Mesenteric fat pad (tissue), 1 donor: ENCODE measurements at regions not wholly inside any gene's neighbourhood (a gene's known extent, or its start where the extent isn't known, plus 50 kb on each side); places are given as distances from the start of the nearest gene placed in this dataset.
"Not testable (repeated sequence)": the region's sequence is repeated elsewhere in the genome, so short reads cannot be mapped to it uniquely, and the experiment has no call there.

Source experiments
- DNase-seq: peaks from one replicate; pipeline ENCODE4 v3.0.0-alpha.2; 2020; ENCODE audit warnings: low spot score
- donor health status: DM: yes; HTN: yes; CAD: no.

DNA sequence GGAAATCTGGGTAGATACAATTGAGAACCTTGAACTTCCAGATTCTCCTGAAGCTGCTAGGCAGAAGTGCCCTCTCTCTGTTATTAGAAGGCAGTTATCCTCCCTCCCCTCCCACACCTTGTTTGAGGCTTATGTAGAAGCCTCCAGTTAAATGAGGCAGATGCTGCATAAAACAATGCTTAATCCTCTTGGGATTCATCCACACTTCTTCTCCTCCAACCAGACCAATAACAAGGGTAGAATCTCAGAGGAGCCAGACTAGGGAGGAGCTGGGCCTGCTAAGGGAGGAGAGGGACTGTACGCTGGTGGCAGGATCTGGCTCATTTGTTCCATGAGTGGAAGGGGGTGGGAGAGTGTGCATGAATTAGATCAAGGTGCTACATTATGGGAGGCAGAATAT, 88.3 kb upstream of the PRR23C start:
- no peak for DNase-seq

DNA sequence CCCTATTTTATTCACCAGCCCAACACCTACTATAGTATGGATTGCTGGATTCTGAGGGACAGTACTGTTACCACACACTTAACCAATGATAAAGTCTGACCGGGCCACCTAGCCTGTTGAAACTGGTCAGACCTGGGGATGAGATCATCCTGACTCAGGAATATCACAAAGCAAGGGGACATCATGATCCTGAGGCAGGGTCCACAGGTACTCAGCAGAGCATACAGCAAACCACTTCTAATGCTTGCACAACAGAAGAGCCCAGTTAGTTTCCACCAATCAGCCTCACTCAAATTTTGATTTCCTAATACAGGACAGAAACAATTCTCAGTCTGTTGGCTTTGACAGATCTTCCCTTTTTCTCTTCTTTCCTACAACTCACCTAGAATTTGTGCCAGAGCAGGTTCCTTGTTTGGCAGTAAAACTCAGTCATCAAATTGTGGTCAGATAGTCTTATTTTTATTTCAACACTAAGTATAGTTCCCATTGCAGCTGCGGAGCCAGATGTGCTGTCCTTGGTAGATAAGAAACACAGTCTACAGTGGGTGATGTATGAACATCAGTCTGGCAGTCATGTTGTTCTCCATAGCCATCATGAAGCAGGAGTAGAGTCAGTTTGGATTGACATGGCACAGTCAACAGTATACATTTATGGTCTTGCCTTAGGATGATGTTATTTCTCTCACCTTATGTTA, 90.1 kb upstream of the PRR23C start:
- no peak for DNase-seq

DNA sequence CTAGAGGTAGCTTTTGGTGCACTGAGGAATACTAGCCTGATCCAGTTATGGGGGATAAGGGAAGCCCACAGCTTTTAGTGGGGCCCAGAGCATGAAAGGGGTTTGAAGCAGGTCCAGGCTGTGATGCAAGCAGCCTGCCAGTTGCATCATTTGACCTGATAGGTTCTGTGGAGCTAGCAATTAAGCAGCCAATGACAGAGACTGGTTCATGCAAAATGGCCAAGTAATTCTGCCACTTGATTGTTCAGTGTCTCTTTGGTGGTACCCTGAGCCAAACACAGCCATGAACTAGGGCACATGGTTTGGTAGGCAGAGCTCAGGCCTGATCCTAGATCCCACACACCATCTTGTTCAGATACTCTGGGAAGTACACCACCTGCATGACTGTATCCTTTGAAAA, 91.0 kb upstream of the PRR23C start:
- no peak for DNase-seq

DNA sequence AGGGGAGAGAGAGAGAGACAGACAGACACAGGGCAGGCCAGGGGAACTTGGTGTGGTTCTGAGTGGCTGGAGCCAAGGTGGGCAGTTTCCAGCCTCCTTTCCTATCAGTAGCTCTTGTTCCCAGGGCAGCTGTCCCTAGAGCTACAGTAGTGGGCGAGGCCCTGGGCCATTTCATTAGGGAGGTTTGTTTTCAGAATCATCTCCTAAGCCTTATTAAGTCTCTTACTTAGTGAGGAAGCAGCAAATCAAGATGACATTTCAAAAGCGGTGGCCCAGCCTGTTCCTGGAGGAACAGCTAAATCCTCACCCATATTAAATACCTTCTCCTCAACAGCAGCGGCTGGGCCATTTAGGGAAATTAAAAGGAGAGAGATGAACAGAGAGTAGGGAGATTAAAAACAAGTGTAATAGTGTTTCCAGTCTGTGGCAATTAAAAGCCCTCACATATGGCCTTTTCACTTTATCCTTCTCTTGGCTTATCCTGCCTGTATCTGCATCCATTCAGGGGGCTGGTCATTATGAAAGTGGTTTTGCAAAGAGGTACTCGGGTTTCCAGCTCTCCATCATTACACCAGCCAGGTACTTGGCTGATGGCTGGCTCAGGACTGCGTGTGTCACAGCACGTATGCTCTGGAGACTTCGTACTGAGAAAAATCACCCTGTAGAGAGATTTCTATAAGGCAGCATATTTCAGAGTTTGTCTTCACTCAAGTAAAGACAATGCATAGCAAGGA, 91.9 kb upstream of the PRR23C start:
- DNase-seq, result no peak

DNA sequence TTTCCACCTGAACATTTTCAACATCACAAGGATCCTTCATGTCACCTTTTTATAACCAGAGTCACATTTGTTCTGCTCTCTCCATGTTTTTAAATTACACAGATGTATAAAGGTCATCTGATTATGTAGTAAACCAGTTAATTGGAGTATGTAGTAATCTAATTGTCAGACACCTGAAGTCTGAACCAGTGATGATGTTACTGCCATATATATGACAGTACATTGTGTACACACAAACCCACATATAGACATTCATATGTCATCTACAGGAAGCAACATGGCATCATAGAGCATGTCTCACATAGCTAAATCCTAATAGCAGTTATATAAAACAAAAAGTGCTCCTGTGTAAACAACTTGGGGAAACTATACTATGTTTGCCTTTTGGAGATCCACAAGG, 95.9 kb upstream of the PRR23C start:
- no peak for DNase-seq

DNA sequence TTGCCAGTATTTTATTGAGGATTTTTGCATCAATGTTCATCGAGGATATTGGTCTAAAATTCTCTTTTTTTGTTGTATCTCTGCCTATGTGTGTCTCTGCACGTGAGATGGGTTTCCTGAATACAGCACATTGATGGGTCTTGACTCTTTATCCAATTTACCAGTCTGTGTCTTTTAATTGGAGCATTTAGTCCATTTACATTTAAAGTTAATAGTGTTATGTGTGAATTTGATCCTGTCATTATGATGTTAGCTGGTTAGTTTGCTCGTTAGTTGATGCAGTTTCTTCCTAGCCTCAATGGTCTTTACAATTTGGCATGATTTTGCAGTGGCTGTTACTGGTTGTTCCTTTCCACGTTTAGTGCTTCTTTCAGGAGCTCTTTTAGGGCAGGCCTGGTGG, 101.3 kb upstream of the PRR23C start:
- not testable (repeated sequence) for DNase-seq

DNA sequence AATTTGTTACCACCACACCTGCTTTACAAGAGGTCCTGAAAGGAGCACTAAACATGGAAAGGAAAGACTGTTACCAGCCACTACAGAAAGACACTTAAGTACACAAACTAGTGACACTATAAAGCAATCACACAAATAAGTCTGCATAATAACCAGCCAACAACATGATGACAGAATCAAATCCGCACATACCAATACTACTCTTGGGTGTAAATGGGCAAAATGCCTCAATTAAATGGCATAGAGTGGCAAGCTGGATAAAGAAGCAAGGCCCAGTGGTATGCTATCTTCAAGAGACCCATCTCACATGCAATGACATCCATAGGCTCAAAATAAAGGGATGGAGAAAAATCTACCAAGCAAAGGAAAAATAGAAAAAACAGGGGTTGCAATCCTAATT, 106.8 kb upstream of the PRR23C start:
- DNase-seq, result no peak

DNA sequence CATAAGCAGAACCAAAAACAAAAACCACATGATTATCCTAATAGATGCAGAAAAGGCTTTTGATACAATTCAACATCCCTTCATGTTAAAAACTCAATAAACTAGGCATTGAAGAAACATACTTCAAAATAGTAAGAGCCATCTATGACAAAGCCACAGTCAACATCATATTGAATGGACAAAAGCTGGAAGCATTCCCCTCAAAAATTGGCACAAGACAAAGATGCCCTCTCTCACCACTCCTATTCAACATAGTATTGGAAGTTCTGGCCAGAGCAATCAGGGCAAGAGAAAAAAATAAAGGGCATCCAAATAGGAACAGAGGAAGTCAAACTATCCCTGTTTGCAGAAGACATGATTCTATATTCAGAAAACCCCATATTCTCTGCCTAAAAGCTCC, 108.7 kb upstream of the PRR23C start:
- DNase-seq, result not testable (repeated sequence)

DNA sequence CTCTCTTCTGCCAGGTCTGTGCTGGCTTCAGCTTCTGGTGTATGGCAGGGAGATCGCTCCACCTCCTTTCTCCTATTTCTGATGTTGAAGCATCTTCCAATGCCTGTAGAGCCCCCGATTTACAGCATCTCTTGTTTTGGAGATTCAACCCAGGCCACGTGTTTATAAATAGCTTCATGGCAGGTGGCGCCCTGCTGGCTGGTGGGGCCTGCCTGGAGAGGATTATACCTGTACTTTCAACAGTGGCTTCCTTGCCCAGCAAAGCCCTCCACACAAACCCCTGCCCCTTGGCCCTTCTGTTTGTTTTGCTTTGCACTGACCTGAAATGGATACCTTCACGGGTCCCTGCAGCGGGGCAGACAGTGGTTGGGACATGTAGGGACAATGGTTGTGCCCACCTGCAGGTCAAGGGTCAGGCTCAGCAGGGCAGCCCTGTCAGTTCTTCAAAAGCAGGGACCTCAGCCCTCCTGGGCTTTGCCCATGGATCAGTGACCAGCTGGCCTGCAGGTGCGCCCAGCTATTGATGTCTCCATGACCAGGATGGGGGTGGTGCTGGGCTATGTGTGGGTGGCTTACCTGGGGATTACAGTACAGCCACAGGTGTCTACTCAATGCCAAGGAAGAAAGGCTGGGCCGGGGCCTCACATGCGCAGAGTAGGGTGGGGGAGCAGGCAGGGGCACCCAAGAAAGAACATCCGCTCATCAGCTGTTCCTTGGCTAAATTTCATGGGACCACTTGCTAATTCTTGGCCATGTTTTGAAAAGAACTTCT, 112.7 kb upstream of the PRR23C start:
- no peak for DNase-seq

DNA sequence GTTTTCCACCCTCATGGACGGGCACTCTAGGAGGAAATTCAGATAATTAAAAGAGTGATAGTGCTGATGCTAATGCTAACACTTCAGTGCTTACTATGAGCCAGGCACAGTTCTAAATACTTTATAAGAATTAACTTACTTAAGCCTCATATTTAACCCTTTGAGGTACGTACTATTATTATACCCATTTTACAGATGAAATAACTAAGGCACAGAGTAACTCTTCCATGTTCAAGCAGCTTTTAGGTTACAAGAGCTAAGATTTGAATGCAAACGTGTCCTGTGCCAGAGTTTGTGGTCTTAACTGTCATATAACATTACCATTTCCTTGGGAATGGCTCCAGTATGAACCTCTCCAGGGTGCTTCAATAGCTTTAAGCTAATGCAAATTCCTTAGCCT, 114.7 kb upstream of the PRR23C start:
- DNase-seq, result no peak

DNA sequence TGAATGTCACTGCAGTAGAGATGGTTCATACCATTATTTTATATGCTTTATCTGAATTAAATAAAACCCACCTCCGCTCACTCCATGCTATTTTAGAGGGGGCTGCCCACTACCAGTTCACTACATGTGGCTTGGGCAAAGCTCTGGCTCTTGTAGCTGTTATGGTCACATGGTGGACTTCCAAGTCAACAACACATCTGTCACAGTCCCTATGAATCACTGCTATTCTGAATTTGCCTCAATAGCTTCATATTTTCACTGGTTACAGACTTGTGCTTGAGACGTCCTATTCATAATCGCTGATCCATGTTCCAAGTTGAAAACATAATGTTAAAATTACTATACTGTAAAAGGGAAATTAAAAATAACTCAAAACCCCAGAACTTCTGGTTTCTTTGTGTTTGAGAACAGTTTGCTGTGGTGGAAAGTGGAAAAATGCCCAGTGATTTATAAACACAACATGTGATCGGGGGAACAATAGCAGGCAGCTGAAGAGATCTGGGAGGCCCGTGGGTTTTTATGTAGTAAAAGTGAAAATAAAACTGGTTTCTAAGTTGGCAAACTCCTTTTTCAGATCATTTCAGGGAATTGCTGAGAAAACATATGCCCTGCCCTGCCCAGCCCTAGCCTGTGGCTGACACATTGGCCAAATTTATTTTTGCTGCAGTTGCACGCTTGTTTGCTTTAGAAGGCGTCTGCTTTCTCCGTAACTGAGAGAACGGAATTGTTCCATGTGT, 128.8 kb upstream of the PRR23C start:
- no peak for DNase-seq

DNA sequence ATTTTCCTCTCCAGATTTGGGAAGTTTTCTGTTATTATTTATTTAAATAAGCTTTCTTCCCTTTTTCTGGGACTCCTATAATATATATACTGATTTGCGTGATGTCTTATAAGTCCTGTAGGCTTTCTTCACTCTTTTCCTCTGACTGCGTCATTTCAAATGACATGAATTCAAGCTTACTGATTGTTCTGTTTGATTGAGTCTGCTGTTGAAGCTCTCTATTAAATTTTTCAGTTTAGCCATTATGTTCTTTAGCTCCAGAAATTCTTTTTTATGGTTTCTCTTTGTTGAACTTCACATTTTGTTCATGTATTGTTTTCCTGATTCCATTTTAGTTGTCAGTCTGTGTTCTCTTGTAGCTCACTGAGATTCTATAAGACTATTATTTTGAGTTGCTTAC, 135.8 kb upstream of the PRR23C start:
- DNase-seq, result no peak

DNA sequence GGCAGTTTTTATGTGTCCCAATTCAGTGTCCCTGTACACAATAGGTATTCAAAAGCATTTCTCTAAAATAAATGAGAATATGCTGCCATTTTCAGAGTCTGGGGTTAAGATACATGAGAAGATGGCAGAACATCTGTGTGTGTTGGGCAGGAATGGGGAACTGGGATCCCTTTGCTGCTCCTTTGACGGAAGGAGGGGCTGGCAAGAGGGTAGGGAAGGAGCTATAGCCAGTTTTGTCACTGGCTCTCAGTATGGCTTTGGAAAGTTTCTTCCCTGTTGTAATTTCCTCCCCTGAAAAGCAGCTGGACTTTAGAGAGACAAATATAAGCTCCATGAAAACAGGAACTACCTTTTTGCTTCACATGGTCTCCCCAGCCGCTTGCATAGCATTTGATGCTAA, 137.5 kb upstream of the PRR23C start:
- no peak for DNase-seq

DNA sequence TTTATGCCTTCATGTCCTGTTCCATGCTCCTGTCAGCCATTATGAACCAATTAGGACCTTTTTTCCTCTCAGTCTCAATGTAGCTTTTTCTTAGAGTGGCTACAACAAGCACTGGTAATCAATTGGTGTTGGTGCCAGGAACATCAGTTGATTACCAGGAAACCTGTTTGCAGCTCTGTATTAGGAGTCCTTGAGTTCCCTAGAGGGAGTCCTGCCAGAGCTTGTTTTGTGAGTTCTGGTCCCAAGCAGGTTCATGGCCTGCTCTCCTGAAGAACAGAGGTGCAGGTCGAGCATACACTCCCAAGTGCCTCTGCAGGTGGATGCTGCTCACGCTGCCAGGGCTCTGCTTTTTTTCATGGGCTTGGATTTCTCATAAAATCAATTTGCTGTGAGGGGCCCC, 137.9 kb upstream of the PRR23C start:
- DNase-seq, result no peak

DNA sequence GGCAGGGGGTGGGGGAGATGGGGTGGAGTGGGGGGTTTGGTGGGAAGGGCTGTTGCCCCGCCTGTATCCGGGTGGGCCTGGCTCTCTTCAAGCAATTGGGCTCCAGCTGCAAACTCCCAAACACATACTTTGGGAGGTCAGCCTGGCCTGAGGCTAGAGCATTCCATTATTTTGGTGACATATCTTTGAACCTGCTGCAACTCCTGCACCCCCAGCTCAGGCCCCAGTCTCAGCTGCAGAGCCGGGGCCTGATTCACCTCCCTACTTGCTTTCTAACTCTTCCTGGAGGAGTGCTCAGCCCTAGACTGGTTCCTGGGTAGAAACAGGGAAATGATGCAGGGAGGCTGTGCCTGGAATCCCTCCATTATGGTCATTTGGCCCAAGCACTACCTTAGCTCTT, 140.8 kb upstream of the PRR23C start:
- no peak for DNase-seq

DNA sequence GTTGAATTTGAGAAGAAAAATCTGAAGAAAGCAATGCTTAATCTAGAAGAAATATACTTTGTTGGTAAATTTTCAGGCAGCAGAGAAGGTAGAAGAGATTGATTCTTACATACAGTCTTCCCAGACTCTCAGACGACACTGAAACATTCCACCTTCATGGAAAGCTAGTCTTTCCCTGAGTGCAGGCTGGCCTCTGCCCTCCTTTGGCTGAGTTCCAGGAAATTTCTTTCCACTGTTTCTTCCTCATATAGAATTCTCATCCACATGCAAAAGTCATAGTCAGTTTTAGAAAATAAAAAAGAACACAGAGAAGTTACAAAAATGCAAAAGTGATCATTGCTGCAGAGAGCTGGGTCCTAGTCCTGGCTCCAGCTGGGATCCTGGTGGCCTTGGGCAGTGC, 142.5 kb upstream of the PRR23C start:
- DNase-seq, result no peak

DNA sequence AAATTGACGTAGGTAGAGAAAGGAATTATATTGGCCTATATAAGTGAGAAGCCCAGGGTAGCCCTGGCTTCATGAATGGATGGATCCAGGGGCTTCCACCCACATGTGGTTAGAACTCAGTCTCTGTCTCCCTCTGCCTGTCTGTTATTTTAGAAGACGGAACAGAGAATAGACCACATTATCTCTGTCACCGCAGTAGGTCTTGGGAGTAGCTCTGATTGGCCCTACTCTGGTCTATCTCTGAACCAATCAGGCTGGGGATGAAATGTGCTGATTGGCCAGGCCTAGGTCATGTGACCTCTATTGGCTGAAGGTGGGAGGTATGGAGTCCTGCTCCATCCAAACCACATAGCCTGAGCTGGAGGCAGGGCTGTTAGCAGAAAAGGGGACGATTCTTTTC, 143.0 kb upstream of the PRR23C start:
- no peak for DNase-seq

DNA sequence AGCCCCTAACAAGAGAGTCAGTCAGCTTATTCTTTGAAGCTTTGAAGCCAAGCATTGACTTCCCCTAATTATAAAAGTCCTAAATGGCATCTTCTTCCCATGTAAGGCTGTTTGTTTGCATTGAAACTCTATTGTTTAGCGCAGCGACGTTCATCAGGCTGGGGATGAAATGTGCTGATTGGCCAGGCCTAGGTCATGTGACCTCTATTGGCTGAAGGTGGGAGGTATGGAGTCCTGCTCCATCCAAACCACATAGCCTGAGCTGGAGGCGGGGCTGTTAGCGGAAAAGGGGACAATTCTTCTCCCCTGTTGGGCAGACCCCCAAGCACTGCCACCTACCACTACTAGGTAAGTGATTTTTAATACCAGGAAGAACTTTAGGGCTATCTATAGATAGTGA, 145.3 kb upstream of the PRR23C start:
- DNase-seq, result no peak

DNA sequence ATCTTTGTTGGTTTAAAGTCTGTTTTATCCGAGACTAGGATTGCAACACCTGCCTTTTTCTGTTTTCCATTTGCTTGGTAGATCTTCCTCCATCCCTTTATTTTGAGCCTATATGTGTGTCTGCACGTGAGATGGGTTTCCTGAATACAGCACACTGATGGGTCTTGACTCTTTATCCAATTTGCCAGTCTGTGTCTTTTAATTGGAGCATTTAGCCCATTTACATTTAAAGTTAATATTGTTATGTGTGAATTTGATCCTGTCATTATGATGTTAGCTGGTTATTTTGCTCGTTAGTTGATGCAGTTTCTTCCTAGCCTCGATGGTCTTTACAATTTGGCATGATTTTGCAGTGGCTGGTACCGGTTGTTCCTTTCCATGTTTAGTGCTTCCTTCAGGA, 149.4 kb upstream of the MRPS22 start:
- not testable (repeated sequence) for DNase-seq

DNA sequence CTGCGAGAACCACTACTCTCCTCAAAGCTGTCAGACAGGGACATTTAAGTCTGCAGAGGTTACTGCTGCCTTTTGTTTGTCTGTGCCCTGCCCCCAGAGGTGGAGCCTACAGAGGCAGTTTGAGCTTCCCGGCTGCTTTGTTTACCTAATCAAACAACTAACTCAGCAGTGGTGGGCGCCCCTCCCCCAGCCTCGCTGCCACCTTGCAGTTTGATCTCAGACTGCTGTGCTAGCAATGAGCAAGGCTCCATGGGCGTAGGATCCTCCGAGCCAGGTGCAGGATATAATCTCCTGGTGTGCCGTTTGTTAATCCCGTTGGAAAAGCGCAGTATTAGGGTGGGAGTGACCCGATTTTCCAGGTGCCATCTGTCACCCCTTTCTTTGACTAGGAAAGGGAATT, 147.7 kb upstream of the MRPS22 start:
- not testable (repeated sequence) for DNase-seq

DNA sequence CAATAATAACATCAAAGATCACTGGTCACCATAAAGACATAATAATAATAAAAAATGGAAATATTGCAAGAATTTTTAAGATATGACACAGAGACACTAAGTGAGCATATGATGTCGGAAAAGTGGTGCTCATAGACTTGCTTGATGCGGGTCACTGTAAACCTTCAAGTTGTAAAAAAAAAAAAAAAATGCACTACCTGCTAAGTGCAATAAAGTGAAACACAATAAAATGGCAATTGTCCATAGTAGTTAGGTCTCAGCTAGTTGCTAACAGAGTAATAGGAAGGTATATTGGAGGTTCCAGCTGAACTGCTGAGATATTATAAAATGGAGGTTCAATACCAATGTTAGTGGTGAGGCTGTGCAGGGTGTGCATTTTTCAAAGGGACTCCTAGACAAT, 146.6 kb upstream of the MRPS22 start:
- DNase-seq, result no peak

DNA sequence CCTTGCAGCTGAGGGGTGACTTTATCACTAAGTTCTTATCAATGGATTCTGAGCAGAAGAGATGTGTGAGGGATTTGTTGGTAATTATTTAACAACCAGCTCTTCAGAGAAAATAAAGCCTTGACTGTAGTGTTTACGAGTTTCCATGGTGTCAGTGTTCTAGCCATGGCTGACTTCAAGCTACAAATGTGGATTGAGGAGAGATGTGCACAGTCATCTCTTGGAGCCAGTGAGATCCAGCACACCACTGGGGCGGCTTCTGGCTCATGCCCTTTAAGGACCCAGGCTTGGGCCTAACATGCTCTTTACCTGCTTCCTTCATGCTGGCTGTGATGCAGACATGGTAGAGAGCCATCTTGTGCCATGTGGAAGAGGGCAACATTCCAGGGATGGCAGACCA, 145.6 kb upstream of the MRPS22 start:
- DNase-seq, result no peak
